Hepatocyte (in vitro differentiated cells): ENCODE measurements at regions not wholly inside any gene's neighbourhood (a gene's known extent, or its start where the extent isn't known, plus 50 kb on each side); places are given as distances from the start of the nearest gene placed in this dataset.

ENCODE experiments used
- DNase-seq: peaks from one replicate; pipeline ENCODE4 v3.0.0-alpha.2; 2016; ENCODE audit warnings: low spot score
- H2AFZ ChIP-seq: fragments of 200-600 bp; sonication (generic); 2 replicates; pipeline ENCODE4 v1.6.0; 2016; ENCODE audit warnings: antibody characterized with exemption, mild to moderate bottlenecking
- H3K27ac ChIP-seq: fragments of 200-600 bp; sonication (generic); 2 replicates; pipeline ENCODE4 v1.5.1; 2016; ENCODE audit warnings: mild to moderate bottlenecking
- H3K27me3 ChIP-seq: fragments of 200-600 bp; sonication (generic); 2 replicates; pipeline ENCODE4 v1.6.1; 2016
- H3K36me3 ChIP-seq: fragments of 200-600 bp; sonication (generic); replicated peaks from 2 replicates; pipeline ENCODE4 v1.5.1; 2016; ENCODE audit warnings: low read depth; ENCODE audit not compliant: insufficient read depth
- H3K4me1 ChIP-seq: fragments of 200-600 bp; sonication (generic); 2 replicates; pipeline ENCODE4 v1.5.1; 2016; ENCODE audit warnings: mild to moderate bottlenecking, moderate library complexity; ENCODE audit not compliant: insufficient read depth
- H3K4me2 ChIP-seq: fragments of 200-600 bp; sonication (generic); 2 replicates; pipeline ENCODE4 v1.6.0; 2016
- H3K4me3 ChIP-seq: fragments of 200-600 bp; sonication (generic); 2 replicates; pipeline ENCODE4 v1.5.1; 2016; ENCODE audit warnings: mild to moderate bottlenecking
- H3K79me2 ChIP-seq: fragments of 200-600 bp; sonication (generic); 2 replicates; pipeline ENCODE4 v1.6.0; 2017; ENCODE audit warnings: mild to moderate bottlenecking
- H3K9me2 ChIP-seq: fragments of 200-600 bp; sonication (generic); replicated peaks from 2 replicates; pipeline ENCODE4 v1.6.0; 2017; ENCODE audit warnings: mild to moderate bottlenecking; ENCODE audit not compliant: insufficient read depth
- H3K9me3 ChIP-seq: fragments of 200-600 bp; sonication (generic); 2 replicates; pipeline ENCODE4 v1.5.1; 2016; ENCODE audit warnings: low read depth, mild to moderate bottlenecking
- H4K20me1 ChIP-seq: fragments of 200-600 bp; sonication (generic); 2 replicates; pipeline ENCODE4 v1.6.0; 2016; ENCODE audit warnings: mild to moderate bottlenecking; ENCODE audit not compliant: insufficient read depth, poor library complexity, severe bottlenecking
- CTCF ChIP-seq: fragments of 200-600 bp; sonication (generic); IDR thresholded peaks from 2 replicates; pipeline ENCODE4 v1.5.1; 2016; ENCODE audit warnings: antibody characterized with exemption, mild to moderate bottlenecking; ENCODE audit not compliant: poor library complexity
- EZH2 ChIP-seq: fragments of 200-600 bp; sonication (generic); IDR thresholded peaks from 2 replicates; pipeline ENCODE4 v1.6.1; 2016; ENCODE audit warnings: antibody characterized with exemption, mild to moderate bottlenecking, borderline replicate concordance
- EZH2phosphoT487 ChIP-seq: fragments of 200-600 bp; sonication (generic); IDR thresholded peaks from one replicate; pipeline ENCODE4 v1.6.1; 2018; ENCODE audit warnings: antibody characterized with exemption, mild to moderate bottlenecking, low read depth, moderate library complexity; ENCODE audit not compliant: unreplicated experiment, severe bottlenecking
- WGBS: methylation state at CpG from one replicate; pipeline ENCODE4 v1.1.6; 2016; ENCODE audit warnings: low lambda C conversion rate; ENCODE audit errors: missing lambda C conversion rate; 5-methylcytosine and 5-hydroxymethylcytosine counted together

GRCh38 chr18:59769129-59769865 is 72.1 kb upstream of the CCBE1 start:
- Histone ChIP-seq H3K27ac (no peak overlapping the region), H3K9me2 (no peaks in the 10 kb centered on the region), H3K4me3 (no peak overlapping the region), H3K79me2 (no peaks in the 10 kb centered on the region), H3K9me3 (no peaks in the 10 kb centered on the region), H4K20me1 (no peaks in the 10 kb centered on the region), H2AFZ (no peak overlapping the region), H3K36me3 (no peaks in the 10 kb centered on the region), H3K4me2 (no peak overlapping the region), H3K4me1 (no peaks in the 10 kb centered on the region), H3K27me3 (peaks cover 4% of the 10 kb centered on the region)
- TF ChIP-seq EZH2phosphoT487 (no peak), CTCF (no peak), EZH2 (no peak)
- WGBS = 85% methylated on average over 3 of the region's 3 CpGs
- DNase-seq = no peak

- H3K4me1 ChIP-seq = no peaks in the 10 kb centered on the region
- no peak for TF ChIP-seq CTCF
- H3K36me3 ChIP-seq = no peaks in the 10 kb centered on the region
- H3K27me3 ChIP-seq = peaks cover 4% of the 10 kb centered on the region
- H3K9me2 ChIP-seq = no peaks in the 10 kb centered on the region
- no peak overlapping the region for H3K27ac ChIP-seq
- H2AFZ ChIP-seq = no peak overlapping the region
- H3K4me2 ChIP-seq = no peak overlapping the region
- no peak overlapping the region for H3K4me3 ChIP-seq
- WGBS = 89% methylated on average over 1 of the region's 1 CpG
- no peaks in the 10 kb centered on the region for H4K20me1 ChIP-seq
- no peaks in the 10 kb centered on the region for H3K79me2 ChIP-seq
- H3K9me3 ChIP-seq = no peaks in the 10 kb centered on the region
- no peak for DNase-seq
These were observed 71.2 kb upstream of the CCBE1 start for GRCh38 chr18:59768409-59768808.

GRCh38 chr18:59767732-59768131 is 70.5 kb upstream of the CCBE1 start:
- no peak overlapping the region for H3K4me3 ChIP-seq
- DNase-seq = no peak
- no peaks in the 10 kb centered on the region for H3K79me2 ChIP-seq
- H3K27ac ChIP-seq = no peak overlapping the region
- TF ChIP-seq EZH2phosphoT487 (no peak), EZH2 (no peak), CTCF (no peak)
- no peak overlapping the region for H2AFZ ChIP-seq
- no peak overlapping the region for H3K4me2 ChIP-seq
- H3K4me1 ChIP-seq = no peaks in the 10 kb centered on the region
- no peaks in the 10 kb centered on the region for H4K20me1 ChIP-seq
- H3K27me3 ChIP-seq = peaks cover 4% of the 10 kb centered on the region
- 81% methylated on average over 2 of the region's 2 CpGs for WGBS
- H3K36me3 ChIP-seq = no peaks in the 10 kb centered on the region
- no peaks in the 10 kb centered on the region for H3K9me3 ChIP-seq
- H3K9me2 ChIP-seq = no peaks in the 10 kb centered on the region

- Histone ChIP-seq H3K9me2 (no peaks in the 10 kb centered on the region), H3K79me2 (no peaks in the 10 kb centered on the region), H4K20me1 (no peaks in the 10 kb centered on the region), H2AFZ (no peak overlapping the region), H3K4me1 (no peaks in the 10 kb centered on the region), H3K4me2 (no peak overlapping the region), H3K27me3 (peaks cover 4% of the 10 kb centered on the region), H3K4me3 (no peak overlapping the region), H3K9me3 (no peaks in the 10 kb centered on the region), H3K36me3 (no peaks in the 10 kb centered on the region), H3K27ac (no peak overlapping the region)
- no peak for DNase-seq
- no peak for TF ChIP-seq EZH2
- TF ChIP-seq CTCF = no peak
- TF ChIP-seq EZH2phosphoT487 = no peak
- 97% methylated on average over 4 of the region's 4 CpGs for WGBS
These were observed 68.1 kb upstream of the CCBE1 start for GRCh38 chr18:59765343-59765742.
